ENCODE measurements at regions not wholly inside any gene's neighbourhood (a gene's known extent, or its start where the extent isn't known, plus 50 kb on each side); places are given as distances from the start of the nearest gene placed in this dataset.

GRCh38 chr9:86752733-86753132 is 194.6 kb downstream of the GAS1 start:
- no peak for TF ChIP-seq CTCF (IDR thresholded peaks at IDR 0.05)

DNA sequence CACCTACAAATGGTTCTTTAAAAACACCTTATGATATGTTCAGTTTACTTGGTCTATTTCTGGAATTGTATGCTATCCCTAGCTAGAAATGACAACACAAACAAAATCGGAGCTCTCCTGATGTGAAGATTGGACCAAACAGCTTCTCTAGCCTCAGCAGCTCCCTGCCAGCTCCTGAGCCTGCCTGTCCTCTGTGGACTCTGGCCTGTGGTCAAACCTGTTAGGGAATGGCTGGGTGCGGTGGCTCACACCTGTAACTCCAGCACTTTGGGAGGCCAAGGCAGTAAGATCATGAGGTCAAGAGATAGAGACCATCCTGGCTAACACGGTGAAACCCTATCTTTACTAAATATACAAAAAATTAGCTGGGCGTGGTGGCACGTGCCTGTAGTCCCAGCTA is 195.3 kb downstream of the GAS1 start:
- no peak for TF ChIP-seq CTCF (IDR thresholded peaks at IDR 0.05)

DNA sequence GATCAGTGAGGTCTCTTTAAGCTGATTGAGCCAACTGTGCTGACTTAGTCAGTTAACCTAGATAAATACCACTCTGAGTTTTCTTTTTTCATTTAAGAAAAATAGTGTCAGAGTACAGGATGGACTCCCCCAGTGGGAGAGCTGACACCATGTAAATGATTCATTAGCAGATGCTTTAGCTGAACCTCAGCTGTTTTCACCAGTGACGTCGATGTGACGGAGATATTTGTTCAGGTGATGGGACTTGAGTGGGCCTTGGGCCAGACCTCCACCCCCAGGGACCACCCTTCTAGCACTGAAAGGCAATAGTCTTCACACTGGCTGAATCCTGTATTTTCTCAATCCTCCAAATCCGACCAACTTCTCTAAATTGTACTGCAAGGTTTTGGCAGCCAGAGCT is 196.1 kb downstream of the GAS1 start:
- no peak for TF ChIP-seq CTCF (IDR thresholded peaks at IDR 0.05)

DNA sequence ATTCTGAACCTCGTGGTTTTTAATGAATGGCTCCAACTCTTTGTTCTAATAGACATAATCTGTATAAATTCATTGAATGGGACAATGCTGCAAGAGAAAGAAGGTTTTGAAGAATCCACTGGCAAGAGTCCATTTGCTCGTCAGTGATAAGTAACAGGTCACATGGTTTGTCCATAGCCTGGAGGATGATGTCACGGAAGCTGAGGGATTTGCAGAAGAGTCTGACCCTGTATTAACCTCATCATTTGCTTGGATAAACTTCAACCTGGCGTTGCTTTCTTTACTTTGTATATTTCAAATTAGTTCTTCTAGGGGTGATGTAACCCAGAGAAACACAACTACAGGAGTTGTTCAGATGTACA is 197.4 kb downstream of the GAS1 start:
- TF ChIP-seq CTCF (IDR thresholded peaks at IDR 0.05): no peak

GRCh38 chr9:86749161-86749893 is 198.0 kb downstream of the GAS1 start:
- TF ChIP-seq CTCF (IDR thresholded peaks at IDR 0.05): no peak

DNA sequence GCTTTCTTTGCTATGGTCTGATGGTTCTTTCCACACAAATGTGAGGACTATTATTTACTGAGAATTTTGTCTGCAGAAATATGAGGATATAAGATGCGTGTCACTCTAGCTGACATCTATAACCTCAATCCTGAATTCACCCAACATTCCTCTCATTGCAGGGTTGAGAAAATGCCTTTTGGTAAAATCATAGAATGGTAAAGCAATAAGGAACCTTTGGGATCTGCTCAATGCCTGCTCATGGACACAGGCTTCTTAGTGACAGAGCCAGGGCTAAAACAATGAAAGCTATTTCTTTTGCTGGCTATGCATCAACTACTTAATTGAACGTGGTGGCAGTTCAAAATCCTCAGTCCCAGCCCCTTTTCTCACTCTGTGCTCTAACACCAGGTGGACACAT is 199.6 kb downstream of the GAS1 start:
- no peak for TF ChIP-seq CTCF (IDR thresholded peaks at IDR 0.05)

GRCh38 chr9:86741311-86742208 is 205.7 kb downstream of the GAS1 start:
- no peak for TF ChIP-seq CTCF (IDR thresholded peaks at IDR 0.05)
